ENCODE measurements at regions not wholly inside any gene's neighbourhood (a gene's known extent, or its start where the extent isn't known, plus 50 kb on each side); places are given as distances from the start of the nearest gene placed in this dataset.

DNA sequence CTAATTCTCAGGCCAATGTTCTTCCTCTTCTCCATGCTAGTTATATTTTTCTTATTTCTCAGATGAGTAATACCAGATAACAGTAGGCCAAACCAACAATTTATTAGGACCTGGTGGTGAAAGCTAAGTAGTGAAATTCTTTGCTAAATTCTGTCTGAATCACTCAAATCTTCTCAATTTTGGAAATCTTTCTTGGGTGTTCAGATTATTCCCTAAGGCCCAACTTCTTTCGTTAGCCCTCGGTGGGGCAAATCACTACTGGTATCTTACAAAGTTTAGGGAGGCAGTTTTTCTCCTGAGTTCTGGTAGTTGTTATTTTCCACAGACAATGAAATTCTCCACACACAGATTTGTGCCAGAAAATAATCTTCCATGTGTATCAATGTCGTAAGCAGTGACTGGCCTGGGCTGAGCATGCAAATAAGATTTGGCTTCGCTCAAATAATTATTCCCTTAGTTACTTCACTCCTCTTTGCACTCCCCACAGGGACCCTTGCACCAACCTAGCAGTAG lies 443.5 kb upstream of the SLC14A2 start:
- H3K9me3 ChIP-seq (replicated peaks in 1 of 2; ENCODE audit: control insufficient read depth in 2 of 2, insufficient read depth in 1 of 2, low read depth in 1 of 2, low read length in 2 of 2): no peaks in the 10 kb centered on the region
- no peak overlapping the region for H3K27ac ChIP-seq (replicated peaks; ENCODE audit: low read length)
- H4K8ac ChIP-seq (ENCODE audit: low read depth, low read length): no peak overlapping the region
- WGBS, 2 donors (ENCODE audit: extremely low coverage in 2 of 2, insufficient read length in 2 of 2, insufficient replicate concordance in 1 of 2): no CpG with 5 or more reads among the region's 4 CpGs
- no peak overlapping the region for H3K14ac ChIP-seq (ENCODE audit: low read length)
- no peaks in the 10 kb centered on the region for H3K4me1 ChIP-seq (ENCODE audit: control insufficient read depth in 2 of 2, insufficient read depth in 1 of 2, low read depth in 1 of 2, low read length in 2 of 2)
- H2BK120ac ChIP-seq (ENCODE audit: low read depth, low read length): no peak overlapping the region
- H3K4me3 ChIP-seq (ENCODE audit: low read length in 2 of 2): no peak overlapping the region
- H3K23ac ChIP-seq (ENCODE audit: low read depth, low read length, poor library complexity): no peak overlapping the region
- DNase-seq (ENCODE audit: low spot score): no peak
- H3K36me3 ChIP-seq (replicated peaks in 1 of 2; ENCODE audit: control insufficient read depth in 2 of 2, insufficient read depth in 2 of 2, low read length in 2 of 2): no peaks in the 10 kb centered on the region
- no peak overlapping the region for H2AK5ac ChIP-seq (ENCODE audit: low read depth, low read length)
- no peak overlapping the region for H3K4me2 ChIP-seq (ENCODE audit: insufficient read depth, low read length, poor library complexity, severe bottlenecking)
- H3K79me1 ChIP-seq (ENCODE audit: low read depth, low read length): no peaks in the 10 kb centered on the region
- no peak overlapping the region for H3K18ac ChIP-seq (ENCODE audit: low read length)
- H4K91ac ChIP-seq (ENCODE audit: low read depth, low read length, poor library complexity): no peak overlapping the region
- no peaks in the 10 kb centered on the region for H3K27me3 ChIP-seq (ENCODE audit: control insufficient read depth in 3 of 3, insufficient read depth in 3 of 3, low read depth in 1 of 3, low read length in 3 of 3)
- H2BK15ac ChIP-seq (ENCODE audit: low read length): no peak overlapping the region
- no peak overlapping the region for H2BK5ac ChIP-seq (ENCODE audit: low read length)
- no peak overlapping the region for H3K9ac ChIP-seq (ENCODE audit: low read depth, low read length, poor library complexity)
- H3K4ac ChIP-seq (ENCODE audit: low read length): no peak overlapping the region
- H2AFZ ChIP-seq (ENCODE audit: low read length): no peak overlapping the region
- H2BK12ac ChIP-seq (ENCODE audit: low read length): no peak overlapping the region

- no CpG with 5 or more reads among the region's 2 CpGs for WGBS, 2 donors (ENCODE audit: extremely low coverage in 2 of 2, insufficient read length in 2 of 2, insufficient replicate concordance in 1 of 2)
These were observed 441.9 kb upstream of the SLC14A2 start for GRCh38 chr18:45173327-45173726.

DNA sequence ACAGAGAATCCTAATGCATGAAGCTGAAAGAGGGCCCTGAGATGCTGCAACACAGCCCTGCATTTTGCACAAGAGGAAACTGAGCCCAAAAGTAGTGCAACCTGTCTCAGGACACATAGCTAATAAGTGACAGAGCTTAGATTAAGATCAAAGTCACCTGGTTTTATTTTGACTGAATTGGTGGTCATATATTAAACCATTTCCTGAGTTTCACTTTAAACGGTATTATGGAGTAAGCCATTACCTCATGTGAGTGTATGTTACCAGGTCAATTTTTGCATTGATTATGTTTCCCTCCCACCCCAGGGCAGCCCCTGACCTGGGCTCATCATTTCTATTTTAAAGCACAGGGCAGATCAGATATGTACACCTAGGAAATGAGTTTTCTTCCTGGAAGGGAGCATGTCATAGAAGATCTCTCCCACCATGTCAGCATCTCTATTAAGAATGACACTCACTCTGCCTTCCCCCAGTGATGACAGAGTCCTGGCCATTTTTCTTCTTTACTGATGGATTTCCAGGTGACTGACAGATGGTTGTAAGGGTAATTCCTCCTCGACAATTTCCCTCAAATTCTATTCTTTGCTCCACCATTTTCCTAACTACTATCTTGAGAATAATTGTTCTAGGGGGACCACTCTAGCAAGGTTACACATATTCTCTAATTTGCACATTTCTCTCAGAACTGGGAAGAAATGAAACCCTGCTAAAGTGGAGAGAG lies 441.3 kb upstream of the SLC14A2 start:
- no peak overlapping the region for H3K4ac ChIP-seq (ENCODE audit: low read length)
- no peak overlapping the region for H2BK5ac ChIP-seq (ENCODE audit: low read length)
- H3K36me3 ChIP-seq (replicated peaks in 1 of 2; ENCODE audit: control insufficient read depth in 2 of 2, insufficient read depth in 2 of 2, low read length in 2 of 2): no peaks in the 10 kb centered on the region
- H3K4me3 ChIP-seq (ENCODE audit: low read length in 2 of 2): no peak overlapping the region
- H3K4me1 ChIP-seq (ENCODE audit: control insufficient read depth in 2 of 2, insufficient read depth in 1 of 2, low read depth in 1 of 2, low read length in 2 of 2): peaks cover 0 to 2% of the 10 kb centered on the region in 2 donors
- H3K23ac ChIP-seq (ENCODE audit: low read depth, low read length, poor library complexity): no peak overlapping the region
- H3K14ac ChIP-seq (ENCODE audit: low read length): no peak overlapping the region
- H3K27ac ChIP-seq (replicated peaks; ENCODE audit: low read length): no peak overlapping the region
- no peak overlapping the region for H3K4me2 ChIP-seq (ENCODE audit: insufficient read depth, low read length, poor library complexity, severe bottlenecking)
- H4K8ac ChIP-seq (ENCODE audit: low read depth, low read length): no peak overlapping the region
- no peaks in the 10 kb centered on the region for H3K79me1 ChIP-seq (ENCODE audit: low read depth, low read length)
- H2BK12ac ChIP-seq (ENCODE audit: low read length): no peak overlapping the region
- H3K9me3 ChIP-seq (replicated peaks in 1 of 2; ENCODE audit: control insufficient read depth in 2 of 2, insufficient read depth in 1 of 2, low read depth in 1 of 2, low read length in 2 of 2): no peaks in the 10 kb centered on the region
- H2AFZ ChIP-seq (ENCODE audit: low read length): no peak overlapping the region
- no peak overlapping the region for H4K91ac ChIP-seq (ENCODE audit: low read depth, low read length, poor library complexity)
- no peak overlapping the region for H2BK15ac ChIP-seq (ENCODE audit: low read length)
- no peak overlapping the region for H2AK5ac ChIP-seq (ENCODE audit: low read depth, low read length)
- H3K27me3 ChIP-seq (ENCODE audit: control insufficient read depth in 3 of 3, insufficient read depth in 3 of 3, low read depth in 1 of 3, low read length in 3 of 3): no peaks in the 10 kb centered on the region
- DNase-seq (ENCODE audit: low spot score): no peak
- no peak overlapping the region for H2BK120ac ChIP-seq (ENCODE audit: low read depth, low read length)
- H3K9ac ChIP-seq (ENCODE audit: low read depth, low read length, poor library complexity): no peak overlapping the region
- H3K18ac ChIP-seq (ENCODE audit: low read length): no peak overlapping the region
- WGBS, 2 donors (ENCODE audit: extremely low coverage in 2 of 2, insufficient read length in 2 of 2, insufficient replicate concordance in 1 of 2): no CpG with 5 or more reads among the region's 2 CpGs

More at GRCh38 chr18:45173327-45173726, 441.9 kb upstream of the SLC14A2 start:
- no peak overlapping the region for H3K4me2 ChIP-seq (ENCODE audit: insufficient read depth, low read length, poor library complexity, severe bottlenecking)
- no peaks in the 10 kb centered on the region for H3K36me3 ChIP-seq (replicated peaks in 1 of 2; ENCODE audit: control insufficient read depth in 2 of 2, insufficient read depth in 2 of 2, low read length in 2 of 2)
- no peak overlapping the region for H3K23ac ChIP-seq (ENCODE audit: low read depth, low read length, poor library complexity)
- H2BK120ac ChIP-seq (ENCODE audit: low read depth, low read length): no peak overlapping the region
- H4K91ac ChIP-seq (ENCODE audit: low read depth, low read length, poor library complexity): no peak overlapping the region
- no peak for DNase-seq (ENCODE audit: low spot score)
- no peak overlapping the region for H3K4ac ChIP-seq (ENCODE audit: low read length)
- H3K27me3 ChIP-seq (ENCODE audit: control insufficient read depth in 3 of 3, insufficient read depth in 3 of 3, low read depth in 1 of 3, low read length in 3 of 3): no peaks in the 10 kb centered on the region
- H2BK12ac ChIP-seq (ENCODE audit: low read length): no peak overlapping the region
- no peak overlapping the region for H2BK5ac ChIP-seq (ENCODE audit: low read length)
- H4K8ac ChIP-seq (ENCODE audit: low read depth, low read length): no peak overlapping the region
- H3K79me1 ChIP-seq (ENCODE audit: low read depth, low read length): no peaks in the 10 kb centered on the region
- H3K18ac ChIP-seq (ENCODE audit: low read length): no peak overlapping the region
- H3K27ac ChIP-seq (replicated peaks; ENCODE audit: low read length): no peak overlapping the region
- H3K4me3 ChIP-seq (ENCODE audit: low read length in 2 of 2): no peak overlapping the region
- no peak overlapping the region for H2BK15ac ChIP-seq (ENCODE audit: low read length)
- no peak overlapping the region for H2AK5ac ChIP-seq (ENCODE audit: low read depth, low read length)
- H3K4me1 ChIP-seq (ENCODE audit: control insufficient read depth in 2 of 2, insufficient read depth in 1 of 2, low read depth in 1 of 2, low read length in 2 of 2): peaks cover 0 to 2% of the 10 kb centered on the region in 2 donors
- no peaks in the 10 kb centered on the region for H3K9me3 ChIP-seq (replicated peaks in 1 of 2; ENCODE audit: control insufficient read depth in 2 of 2, insufficient read depth in 1 of 2, low read depth in 1 of 2, low read length in 2 of 2)
- H3K9ac ChIP-seq (ENCODE audit: low read depth, low read length, poor library complexity): no peak overlapping the region
- no peak overlapping the region for H2AFZ ChIP-seq (ENCODE audit: low read length)
- no peak overlapping the region for H3K14ac ChIP-seq (ENCODE audit: low read length)

- H3K4me1 ChIP-seq (ENCODE audit: control insufficient read depth in 2 of 2, insufficient read depth in 1 of 2, low read depth in 1 of 2, low read length in 2 of 2): peaks cover 0 to 2% of the 10 kb centered on the region in 2 donors
- WGBS, 2 donors (ENCODE audit: extremely low coverage in 2 of 2, insufficient read length in 2 of 2, insufficient replicate concordance in 1 of 2): no CpG with 5 or more reads among the region's 3 CpGs
- H3K36me3 ChIP-seq (replicated peaks in 1 of 2; ENCODE audit: control insufficient read depth in 2 of 2, insufficient read depth in 2 of 2, low read length in 2 of 2): no peaks in the 10 kb centered on the region
- no peak overlapping the region for H3K27ac ChIP-seq (replicated peaks; ENCODE audit: low read length)
- H3K14ac ChIP-seq (ENCODE audit: low read length): no peak overlapping the region
- no peak overlapping the region for H2BK120ac ChIP-seq (ENCODE audit: low read depth, low read length)
- no peak overlapping the region for H2AFZ ChIP-seq (ENCODE audit: low read length)
- H4K8ac ChIP-seq (ENCODE audit: low read depth, low read length): no peak overlapping the region
- H2BK12ac ChIP-seq (ENCODE audit: low read length): no peak overlapping the region
- DNase-seq (ENCODE audit: low spot score): no peak
- H3K4ac ChIP-seq (ENCODE audit: low read length): no peak overlapping the region
- H3K18ac ChIP-seq (ENCODE audit: low read length): no peak overlapping the region
- H2BK5ac ChIP-seq (ENCODE audit: low read length): no peak overlapping the region
- H2BK15ac ChIP-seq (ENCODE audit: low read length): no peak overlapping the region
- H3K27me3 ChIP-seq (ENCODE audit: control insufficient read depth in 3 of 3, insufficient read depth in 3 of 3, low read depth in 1 of 3, low read length in 3 of 3): no peaks in the 10 kb centered on the region
- no peaks in the 10 kb centered on the region for H3K79me1 ChIP-seq (ENCODE audit: low read depth, low read length)
- H3K9me3 ChIP-seq (replicated peaks in 1 of 2; ENCODE audit: control insufficient read depth in 2 of 2, insufficient read depth in 1 of 2, low read depth in 1 of 2, low read length in 2 of 2): no peaks in the 10 kb centered on the region
- no peak overlapping the region for H2AK5ac ChIP-seq (ENCODE audit: low read depth, low read length)
- no peak overlapping the region for H3K4me3 ChIP-seq (ENCODE audit: low read length in 2 of 2)
- no peak overlapping the region for H3K23ac ChIP-seq (ENCODE audit: low read depth, low read length, poor library complexity)
- no peak overlapping the region for H3K4me2 ChIP-seq (ENCODE audit: insufficient read depth, low read length, poor library complexity, severe bottlenecking)
- no peak overlapping the region for H3K9ac ChIP-seq (ENCODE audit: low read depth, low read length, poor library complexity)
- H4K91ac ChIP-seq (ENCODE audit: low read depth, low read length, poor library complexity): no peak overlapping the region
These were observed 440.6 kb upstream of the SLC14A2 start for GRCh38 chr18:45174629-45175136.
